Skeletal muscle satellite cell (primary cell): ENCODE measurements at regions not wholly inside any gene's neighbourhood (a gene's known extent, or its start where the extent isn't known, plus 50 kb on each side); places are given as distances from the start of the nearest gene placed in this dataset.
A peak's percentile ranks its signal among the peaks of the same experiment; 100 is the strongest.
"Not testable (repeated sequence)": the region's sequence is repeated elsewhere in the genome, so short reads cannot be mapped to it uniquely, and the experiment has no call there.

Experiments
- H3K27me3 ChIP-seq: 2 replicates; pipeline ENCODE4 v1.7.0; 2013; ENCODE audit warnings: low read length; ENCODE audit not compliant: control insufficient read depth, insufficient read depth
- H3K36me3 ChIP-seq: 2 replicates; pipeline ENCODE4 v1.7.0; 2013; ENCODE audit warnings: mild to moderate bottlenecking, control low read depth, low read length; ENCODE audit not compliant: insufficient read depth
- H3K4me1 ChIP-seq: 2 replicates; pipeline ENCODE4 v1.7.0; 2013; ENCODE audit warnings: low read length; ENCODE audit not compliant: control insufficient read depth, insufficient read depth
- H3K4me2 ChIP-seq: 2 replicates; pipeline ENCODE4 v1.7.0; 2013; ENCODE audit warnings: mild to moderate bottlenecking, low read length
- H3K4me3 ChIP-seq: 2 replicates; pipeline ENCODE4 v1.7.0; 2013; ENCODE audit warnings: low read length
- H3K9ac ChIP-seq: 2 replicates; pipeline ENCODE4 v1.7.0; 2013; ENCODE audit warnings: mild to moderate bottlenecking, low read depth, low read length, moderate library complexity
- H3K9me3 ChIP-seq: replicated peaks from 2 replicates; pipeline ENCODE4 v1.7.0; 2013; ENCODE audit warnings: mild to moderate bottlenecking, control low read depth, low read length

DNA sequence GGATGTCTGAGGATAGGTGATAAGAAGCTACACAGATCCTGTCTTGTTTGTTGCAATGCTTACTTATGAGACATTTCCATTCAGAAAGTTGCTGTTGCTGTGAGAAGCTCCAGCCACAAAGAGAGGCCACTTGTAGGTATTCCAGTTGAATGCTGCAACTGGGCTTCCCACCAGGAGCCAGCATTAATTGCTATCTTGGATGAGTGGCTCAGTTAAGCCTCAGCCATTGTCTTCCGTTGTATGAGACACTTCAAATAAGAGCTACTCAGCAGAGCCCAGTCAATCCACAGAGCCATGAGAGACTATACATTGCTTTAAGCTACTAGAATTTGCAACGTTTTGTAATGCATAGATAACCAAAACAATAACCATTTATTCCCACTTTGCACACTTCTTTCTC, 104.3 kb upstream of the ARRDC3 start:
- H3K4me2 ChIP-seq = no peak overlapping the region
- no peaks in the 10 kb centered on the region for H3K4me1 ChIP-seq
- H3K36me3 ChIP-seq = no peaks in the 10 kb centered on the region
- H3K9me3 ChIP-seq = no peaks in the 10 kb centered on the region
- no peak overlapping the region for H3K9ac ChIP-seq
- H3K27me3 ChIP-seq = no peaks in the 10 kb centered on the region
- H3K4me3 ChIP-seq = no peak overlapping the region

DNA sequence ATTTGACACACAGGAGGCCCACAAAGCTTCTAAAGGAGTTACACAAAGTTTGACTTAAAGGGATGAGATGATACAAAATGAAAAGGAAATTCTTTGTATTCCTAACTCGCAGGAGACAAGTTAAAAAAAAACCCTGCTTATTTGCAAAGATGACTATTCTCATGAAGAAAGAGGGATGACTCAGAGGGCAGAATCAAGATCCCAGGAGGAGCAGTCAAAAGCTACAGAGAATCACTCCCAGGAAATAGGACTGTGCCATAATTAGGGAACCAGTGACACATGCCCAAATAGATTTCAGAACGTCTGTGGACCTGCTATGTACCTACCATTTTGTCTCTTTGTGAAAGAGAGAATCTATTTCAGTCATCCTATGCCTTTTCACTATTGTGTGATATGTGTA, 103.5 kb upstream of the ARRDC3 start:
- Histone ChIP-seq H3K36me3 (no peaks in the 10 kb centered on the region), H3K4me1 (no peaks in the 10 kb centered on the region), H3K9ac (no peak overlapping the region), H3K4me2 (no peak overlapping the region), H3K27me3 (no peaks in the 10 kb centered on the region), H3K4me3 (no peak overlapping the region), H3K9me3 (no peaks in the 10 kb centered on the region)

DNA sequence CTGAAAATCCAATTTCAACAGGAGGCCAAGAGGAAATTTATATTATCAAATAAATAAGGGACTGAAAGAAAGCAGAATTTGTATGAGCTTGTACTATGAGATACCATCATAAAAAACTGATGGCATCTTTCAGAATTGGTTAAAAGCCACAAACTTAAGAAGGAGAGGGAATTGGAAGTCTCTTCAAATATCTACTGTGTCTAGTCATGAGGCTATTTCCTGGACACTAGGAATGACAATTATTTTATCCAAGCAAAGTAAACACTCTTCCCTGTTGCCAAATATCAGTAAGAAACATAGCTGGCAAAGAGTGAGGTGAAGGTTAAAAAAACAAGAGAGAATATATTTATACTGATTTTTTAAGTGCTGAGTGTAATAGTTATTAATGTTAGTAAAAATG, 101.5 kb upstream of the ARRDC3 start:
- Histone ChIP-seq H3K9ac (no peak overlapping the region), H3K36me3 (no peaks in the 10 kb centered on the region), H3K9me3 (no peaks in the 10 kb centered on the region), H3K4me3 (no peak overlapping the region), H3K4me1 (no peaks in the 10 kb centered on the region), H3K27me3 (no peaks in the 10 kb centered on the region), H3K4me2 (no peak overlapping the region)

DNA sequence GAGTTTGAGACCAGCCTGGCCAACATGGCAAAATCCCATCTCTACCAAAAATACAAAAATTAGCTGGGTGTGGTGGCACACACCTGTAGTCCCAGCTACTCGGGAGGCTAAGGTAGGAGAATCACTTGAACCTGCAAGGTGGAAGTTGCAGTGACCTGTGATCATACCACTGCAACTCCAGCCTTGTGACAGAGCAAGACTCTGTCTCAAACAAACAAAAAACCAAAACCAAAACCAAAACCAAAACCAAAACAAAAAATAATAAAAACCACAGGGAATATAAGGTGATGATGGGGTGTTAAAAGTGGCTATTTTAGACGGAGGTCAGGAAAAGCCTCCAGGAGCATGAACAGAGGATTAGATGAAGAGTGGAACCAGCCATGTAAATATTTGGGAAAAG, 96.3 kb upstream of the ARRDC3 start:
- H3K9me3 ChIP-seq, H3K4me3 ChIP-seq, H3K9ac ChIP-seq, H3K36me3 ChIP-seq, H3K4me2 ChIP-seq, H3K4me1 ChIP-seq, H3K27me3 ChIP-seq: not testable (repeated sequence)

GRCh38 chr5:91478096-91478495, 95.0 kb upstream of the ARRDC3 start:
- no peak overlapping the region for H3K9ac ChIP-seq
- no peak overlapping the region for H3K4me2 ChIP-seq
- no peaks in the 10 kb centered on the region for H3K27me3 ChIP-seq
- no peaks in the 10 kb centered on the region for H3K9me3 ChIP-seq
- H3K36me3 ChIP-seq = no peaks in the 10 kb centered on the region
- no peaks in the 10 kb centered on the region for H3K4me1 ChIP-seq
- no peak overlapping the region for H3K4me3 ChIP-seq

DNA sequence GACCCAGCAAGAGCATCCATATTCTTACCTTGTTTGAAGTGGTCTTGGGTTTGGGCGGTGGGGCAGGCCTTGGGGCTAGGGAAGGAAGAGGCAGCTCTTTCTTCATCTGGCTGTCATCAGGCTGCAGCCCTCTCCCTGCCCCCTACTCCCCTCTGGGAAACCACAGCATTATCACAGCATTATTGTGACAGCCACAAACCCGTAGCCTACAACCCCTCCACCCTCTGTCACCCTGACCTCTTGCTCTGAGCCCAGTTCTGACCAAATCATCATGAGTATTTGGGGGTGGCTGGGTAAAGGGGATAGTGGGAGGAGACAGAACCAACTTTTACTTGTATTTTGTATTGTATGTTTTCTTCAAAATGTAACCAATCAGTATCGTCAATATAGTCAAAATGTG, 94.3 kb upstream of the ARRDC3 start:
- H3K27me3 ChIP-seq = no peaks in the 10 kb centered on the region

DNA sequence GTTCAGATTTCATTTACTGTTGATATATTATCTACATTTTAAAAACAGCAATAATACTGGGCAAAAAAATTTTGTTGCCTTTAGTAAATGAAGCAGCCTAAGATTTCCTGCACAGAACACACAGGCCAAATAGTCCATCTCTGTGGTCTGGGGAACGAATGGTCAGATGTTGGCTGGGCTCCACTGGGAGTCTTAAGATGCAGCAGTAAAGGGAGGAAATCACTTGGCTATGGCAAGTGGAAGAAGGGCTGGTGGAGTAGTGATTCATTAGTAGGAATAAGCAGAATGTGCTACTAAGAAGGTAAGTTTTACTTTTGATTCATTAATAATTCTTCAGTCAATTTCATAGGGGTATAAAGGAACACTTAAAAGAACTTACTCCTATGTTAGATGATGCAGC, 91.1 kb upstream of the ARRDC3 start:
- Histone ChIP-seq H3K9me3 (no peaks in the 10 kb centered on the region), H3K4me3 (no peak overlapping the region), H3K9ac (no peak overlapping the region), H3K36me3 (no peaks in the 10 kb centered on the region), H3K4me2 (no peak overlapping the region), H3K27me3 (no peaks in the 10 kb centered on the region), H3K4me1 (peaks cover 8% of the 10 kb centered on the region)

More for the DNA sequence above, 94.3 kb upstream of the ARRDC3 start:
- H3K4me3 ChIP-seq = no peak overlapping the region
- H3K4me1 ChIP-seq = no peaks in the 10 kb centered on the region
- H3K9me3 ChIP-seq = no peaks in the 10 kb centered on the region
- no peak overlapping the region for H3K4me2 ChIP-seq
- H3K36me3 ChIP-seq = no peaks in the 10 kb centered on the region
- no peak overlapping the region for H3K9ac ChIP-seq

DNA sequence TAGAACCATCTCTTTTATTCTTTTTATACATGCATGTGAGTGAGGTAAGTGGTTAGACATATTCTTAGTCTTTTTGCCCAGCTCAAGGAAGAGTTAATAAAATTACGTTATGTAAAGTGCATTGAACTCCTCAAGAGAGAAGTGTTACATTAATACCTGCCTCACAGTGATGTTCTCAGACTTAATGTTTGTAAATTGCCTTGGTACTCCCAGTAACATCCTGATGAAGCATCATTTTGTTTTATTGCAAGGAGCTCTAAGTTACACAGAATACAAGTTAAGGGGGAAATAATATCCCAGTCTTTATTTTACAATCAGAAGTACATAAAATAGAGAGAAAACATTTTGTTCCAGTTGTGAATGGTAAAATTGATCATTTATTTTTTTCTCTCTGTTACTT, 89.5 kb upstream of the ARRDC3 start:
- H3K4me2 ChIP-seq = no peak overlapping the region
- no peak overlapping the region for H3K9ac ChIP-seq
- H3K9me3 ChIP-seq = no peaks in the 10 kb centered on the region
- no peaks in the 10 kb centered on the region for H3K27me3 ChIP-seq
- H3K36me3 ChIP-seq = no peaks in the 10 kb centered on the region
- no peak overlapping the region for H3K4me3 ChIP-seq
- peaks cover 15% of the 10 kb centered on the region for H3K4me1 ChIP-seq

DNA sequence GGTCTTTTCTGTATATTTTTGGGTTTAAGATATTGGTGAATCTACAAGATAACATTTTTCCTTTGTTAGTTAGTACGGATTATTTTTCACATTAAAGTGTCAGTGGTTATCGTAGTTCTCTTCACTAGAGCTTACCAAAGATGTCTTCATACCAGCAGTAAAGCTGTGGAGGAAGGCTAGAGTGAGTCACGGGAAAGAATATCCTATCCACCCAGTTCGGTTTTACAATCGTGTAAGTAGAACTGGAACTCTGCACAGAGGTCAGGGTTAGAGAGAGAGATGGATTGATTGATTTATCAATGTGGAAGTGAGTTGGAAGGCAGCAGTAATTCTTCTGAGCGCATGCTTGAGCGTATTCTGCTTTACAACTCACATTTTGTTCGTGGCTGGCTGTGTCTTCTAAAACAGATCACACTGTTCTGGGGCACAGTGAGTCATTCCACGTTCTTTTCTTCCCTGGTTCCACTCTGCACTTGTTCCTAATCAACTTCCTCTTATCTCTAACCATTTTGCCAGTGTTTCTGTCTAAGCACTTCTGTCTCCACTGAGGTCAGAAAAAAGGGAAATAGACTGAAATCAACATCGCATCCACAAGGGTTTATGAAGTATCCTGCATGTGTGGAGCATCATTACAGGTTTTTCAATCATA, 86.5 kb upstream of the ARRDC3 start:
- no peaks in the 10 kb centered on the region for H3K27me3 ChIP-seq
- H3K4me3 ChIP-seq = no peak overlapping the region
- H3K9me3 ChIP-seq = no peaks in the 10 kb centered on the region
- peaks cover 15% of the 10 kb centered on the region for H3K4me1 ChIP-seq
- no peak overlapping the region for H3K9ac ChIP-seq
- peak overlapping the region; percentile 48 for H3K4me2 ChIP-seq
- no peaks in the 10 kb centered on the region for H3K36me3 ChIP-seq

DNA sequence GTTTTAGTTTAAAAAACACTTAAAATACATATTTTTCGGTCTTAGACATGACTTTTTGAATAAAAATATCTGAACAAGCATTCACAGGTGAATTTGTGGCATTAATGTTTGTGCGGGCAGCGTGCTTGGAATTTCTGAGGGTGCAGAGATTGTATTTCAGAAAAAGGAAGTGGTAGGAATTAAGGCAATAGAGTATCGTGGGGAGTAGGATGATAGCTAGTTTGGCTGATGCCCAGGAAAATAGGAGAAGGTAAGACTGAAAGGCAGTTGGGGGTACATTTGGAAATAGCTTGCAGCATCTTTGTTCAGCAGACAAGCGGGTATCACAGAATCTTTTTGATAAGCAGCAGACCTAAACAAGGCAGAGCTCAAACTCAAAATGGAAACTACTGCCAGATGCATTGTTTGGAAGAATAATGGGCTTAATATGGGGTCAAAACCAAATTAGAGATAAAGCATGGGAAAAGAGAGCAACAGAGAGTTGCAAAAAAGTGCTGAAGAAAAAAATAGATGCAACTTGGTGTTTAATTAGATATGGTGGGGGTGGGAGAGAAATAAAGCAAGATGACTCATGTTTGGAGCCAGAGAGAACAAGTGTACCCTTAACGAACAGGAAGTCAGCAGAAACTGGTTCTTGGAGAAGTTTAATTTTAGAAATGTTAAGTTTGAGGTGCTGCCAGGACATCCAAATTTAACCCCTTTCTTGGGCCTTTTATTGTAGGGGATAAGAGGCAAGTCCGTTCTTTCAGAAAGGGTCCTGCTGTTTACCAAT, 85.7 kb upstream of the ARRDC3 start:
- no peaks in the 10 kb centered on the region for H3K36me3 ChIP-seq
- peaks cover 15% of the 10 kb centered on the region for H3K4me1 ChIP-seq
- H3K9ac ChIP-seq = no peak overlapping the region
- no peaks in the 10 kb centered on the region for H3K27me3 ChIP-seq
- H3K9me3 ChIP-seq = no peaks in the 10 kb centered on the region
- H3K4me3 ChIP-seq = no peak overlapping the region
- H3K4me2 ChIP-seq = peak overlapping the region; percentile 48

- H3K4me2 ChIP-seq = no peak overlapping the region
- no peaks in the 10 kb centered on the region for H3K36me3 ChIP-seq
- H3K4me3 ChIP-seq = no peak overlapping the region
- H3K4me1 ChIP-seq = peaks cover 15% of the 10 kb centered on the region
- no peaks in the 10 kb centered on the region for H3K27me3 ChIP-seq
- H3K9ac ChIP-seq = no peak overlapping the region
- H3K9me3 ChIP-seq = no peaks in the 10 kb centered on the region
These were observed 81.9 kb upstream of the ARRDC3 start for GRCh38 chr5:91464886-91465646.
